ENCODE measurements at regions not wholly inside any gene's neighbourhood (a gene's known extent, or its start where the extent isn't known, plus 50 kb on each side); places are given as distances from the start of the nearest gene placed in this dataset.

- Histone ChIP-seq H3K36me3 (ENCODE audit: control insufficient read depth, low read length) (no peaks in the 10 kb centered on the region), H3K27me3 (ENCODE audit: control insufficient read depth, low read length) (no peaks in the 10 kb centered on the region), H3K9me2 (replicated peaks; ENCODE audit: control insufficient read depth, low read length) (no peaks in the 10 kb centered on the region), H3F3A (ENCODE audit: control insufficient read depth, insufficient read depth) (no peaks in the 10 kb centered on the region), H4K20me1 (ENCODE audit: control insufficient read depth, insufficient read depth, low read depth, low read length) (no peaks in the 10 kb centered on the region), H3K9me3 (ENCODE audit: control insufficient read depth, insufficient read depth, low read length) (no peaks in the 10 kb centered on the region), H3K79me2 (ENCODE audit: control insufficient read depth, low read length) (no peaks in the 10 kb centered on the region), H3K4me3 (ENCODE audit: low read length) (no peak overlapping the region), H3K4me1 (ENCODE audit: control insufficient read depth, low read length) (no peaks in the 10 kb centered on the region), H3K4me2 (ENCODE audit: low read length) (no peak overlapping the region), H3K27ac (ENCODE audit: low read depth, low read length) (no peak overlapping the region)
- TF ChIP-seq EZH2phosphoT487 (IDR thresholded peaks at IDR 0.05; ENCODE audit: borderline replicate concordance, low read length) = no peak
- no peak for TF ChIP-seq CTCF (IDR thresholded peaks at IDR 0.05; ENCODE audit: low read depth, low read length, poor library complexity, severe bottlenecking)
Observed at GRCh38 chr10:128722947-128723346, 596.7 kb upstream of the MKI67 start.

GRCh38 chr10:128723631-128724205, 597.5 kb upstream of the MKI67 start:
- no peaks in the 10 kb centered on the region for H4K20me1 ChIP-seq (ENCODE audit: control insufficient read depth, insufficient read depth, low read depth, low read length)
- no peaks in the 10 kb centered on the region for H3F3A ChIP-seq (ENCODE audit: control insufficient read depth, insufficient read depth)
- no peaks in the 10 kb centered on the region for H3K9me3 ChIP-seq (ENCODE audit: control insufficient read depth, insufficient read depth, low read length)
- no peak overlapping the region for H3K4me2 ChIP-seq (ENCODE audit: low read length)
- no peaks in the 10 kb centered on the region for H3K9me2 ChIP-seq (replicated peaks; ENCODE audit: control insufficient read depth, low read length)
- no peak overlapping the region for H3K4me3 ChIP-seq (ENCODE audit: low read length)
- no peaks in the 10 kb centered on the region for H3K36me3 ChIP-seq (ENCODE audit: control insufficient read depth, low read length)
- no peaks in the 10 kb centered on the region for H3K27me3 ChIP-seq (ENCODE audit: control insufficient read depth, low read length)
- no peak overlapping the region for H3K27ac ChIP-seq (ENCODE audit: low read depth, low read length)
- H3K79me2 ChIP-seq (ENCODE audit: control insufficient read depth, low read length) = no peaks in the 10 kb centered on the region
- H3K4me1 ChIP-seq (ENCODE audit: control insufficient read depth, low read length) = no peaks in the 10 kb centered on the region
- TF ChIP-seq CTCF (IDR thresholded peaks at IDR 0.05; ENCODE audit: low read depth, low read length, poor library complexity, severe bottlenecking) = no peak
- TF ChIP-seq EZH2phosphoT487 (IDR thresholded peaks at IDR 0.05; ENCODE audit: borderline replicate concordance, low read length) = no peak

GRCh38 chr10:128725531-128725930, 599.3 kb upstream of the MKI67 start:
- H3K9me3 ChIP-seq (ENCODE audit: control insufficient read depth, insufficient read depth, low read length) = no peaks in the 10 kb centered on the region
- no peaks in the 10 kb centered on the region for H3K36me3 ChIP-seq (ENCODE audit: control insufficient read depth, low read length)
- H3K27me3 ChIP-seq (ENCODE audit: control insufficient read depth, low read length) = no peaks in the 10 kb centered on the region
- no peaks in the 10 kb centered on the region for H3K4me1 ChIP-seq (ENCODE audit: control insufficient read depth, low read length)
- H3K9me2 ChIP-seq (replicated peaks; ENCODE audit: control insufficient read depth, low read length) = no peaks in the 10 kb centered on the region
- no peak overlapping the region for H3K27ac ChIP-seq (ENCODE audit: low read depth, low read length)
- H3K4me3 ChIP-seq (ENCODE audit: low read length) = no peak overlapping the region
- TF ChIP-seq CTCF (IDR thresholded peaks at IDR 0.05; ENCODE audit: low read depth, low read length, poor library complexity, severe bottlenecking) (no peak), EZH2phosphoT487 (IDR thresholded peaks at IDR 0.05; ENCODE audit: borderline replicate concordance, low read length) (no peak)
- H4K20me1 ChIP-seq (ENCODE audit: control insufficient read depth, insufficient read depth, low read depth, low read length) = no peaks in the 10 kb centered on the region
- no peaks in the 10 kb centered on the region for H3K79me2 ChIP-seq (ENCODE audit: control insufficient read depth, low read length)
- H3F3A ChIP-seq (ENCODE audit: control insufficient read depth, insufficient read depth) = no peaks in the 10 kb centered on the region
- H3K4me2 ChIP-seq (ENCODE audit: low read length) = no peak overlapping the region

All from DOHH2 (cell line).